ENCODE measurements at regions not wholly inside any gene's neighbourhood (a gene's known extent, or its start where the extent isn't known, plus 50 kb on each side); places are given as distances from the start of the nearest gene placed in this dataset.
"Not testable (repeated sequence)": the region's sequence is repeated elsewhere in the genome, so short reads cannot be mapped to it uniquely, and the experiment has no call there.

GRCh38 chr4:4089716-4090419 lies 136.9 kb downstream of the OTOP1 start:
- TF ChIP-seq RFX5 (IDR thresholded peaks at IDR 0.05; ENCODE audit: low read depth, low read length); ZBTB33 (IDR thresholded peaks at IDR 0.05); CTCF (IDR thresholded peaks at IDR 0.05 in 2 of 3, conservative IDR thresholded peaks at IDR 0.05 in 1 of 3; ENCODE audit: control insufficient read depth in 2 of 3, extremely low read depth in 1 of 3, insufficient read depth in 1 of 3, low read depth in 3 of 3, low read length in 3 of 3); ETV6 (conservative IDR thresholded peaks at IDR 0.05 in 1 of 2, IDR thresholded peaks at IDR 0.05 in 1 of 2; ENCODE audit: borderline replicate concordance in 1 of 2, low read depth in 1 of 2); EGR1 (IDR thresholded peaks at IDR 0.05; ENCODE audit: borderline replicate concordance in 1 of 2, low read depth in 2 of 2, low read length in 2 of 2); YY1 (IDR thresholded peaks at IDR 0.05; ENCODE audit: low read depth, low read length); NFYB (IDR thresholded peaks at IDR 0.05; ENCODE audit: insufficient read depth, low read depth, low read length); BCL11A (IDR thresholded peaks at IDR 0.05; ENCODE audit: low read depth, low read length); KLF5 (IDR thresholded peaks at IDR 0.05; ENCODE audit: partially characterized antibody); EZH2 (IDR thresholded peaks at IDR 0.05; ENCODE audit: borderline replicate concordance, control insufficient read depth, low read depth, low read length); TCF12 (IDR thresholded peaks at IDR 0.05; ENCODE audit: low read depth, low read length); SIN3A (IDR thresholded peaks at IDR 0.05; ENCODE audit: low read depth, low read length); POLR2A (IDR thresholded peaks at IDR 0.05; ENCODE audit: low read depth, low read length): not testable (repeated sequence)

Measured in GM12878 (cell line).